ENCODE measurements at regions not wholly inside any gene's neighbourhood (a gene's known extent, or its start where the extent isn't known, plus 50 kb on each side); places are given as distances from the start of the nearest gene placed in this dataset.

GRCh38 chr2:139175510-139175909 is 395.3 kb upstream of the NXPH2 start:
- H3K9me3 ChIP-seq: no peaks in the 10 kb centered on the region
- DNase-seq (no peak), ATAC-seq (no peak)
- H3K4me3 ChIP-seq: no peak overlapping the region
- TF ChIP-seq CTCF (IDR thresholded peaks at IDR 0.05): no peak
- no peaks in the 10 kb centered on the region for H3K27me3 ChIP-seq
- H3K4me1 ChIP-seq: no peaks in the 10 kb centered on the region
- H3K27ac ChIP-seq: no peak overlapping the region
- H3K36me3 ChIP-seq: no peaks in the 10 kb centered on the region
- intact Hi-C loops (cut with DNase I): no loop called here

GRCh38 chr2:139170406-139170805 is 390.2 kb upstream of the NXPH2 start:
- Histone ChIP-seq H3K4me1 (no peaks in the 10 kb centered on the region), H3K36me3 (no peaks in the 10 kb centered on the region), H3K4me3 (no peak overlapping the region), H3K9me3 (no peaks in the 10 kb centered on the region), H3K27me3 (no peaks in the 10 kb centered on the region), H3K27ac (no peak overlapping the region)
- DNase-seq: no peak
- no peak for ATAC-seq
- TF ChIP-seq CTCF (IDR thresholded peaks at IDR 0.05): no peak
- intact Hi-C loops (cut with DNase I): no loop called here

GRCh38 chr2:139165601-139166000 is 385.4 kb upstream of the NXPH2 start:
- no peak overlapping the region for H3K27ac ChIP-seq
- H3K4me1 ChIP-seq: no peaks in the 10 kb centered on the region
- no peak for ATAC-seq
- no peaks in the 10 kb centered on the region for H3K9me3 ChIP-seq
- H3K4me3 ChIP-seq: no peak overlapping the region
- TF ChIP-seq CTCF (IDR thresholded peaks at IDR 0.05): no peak
- DNase-seq: no peak
- no peaks in the 10 kb centered on the region for H3K36me3 ChIP-seq
- no peaks in the 10 kb centered on the region for H3K27me3 ChIP-seq
- intact Hi-C loops (cut with DNase I): no loop called here

GRCh38 chr2:139165041-139165440 is 384.9 kb upstream of the NXPH2 start:
- intact Hi-C loops (cut with DNase I): no loop called here
- Histone ChIP-seq H3K27me3 (no peaks in the 10 kb centered on the region), H3K36me3 (no peaks in the 10 kb centered on the region), H3K4me3 (no peak overlapping the region), H3K27ac (no peak overlapping the region), H3K9me3 (no peaks in the 10 kb centered on the region), H3K4me1 (no peaks in the 10 kb centered on the region)
- ATAC-seq (no peak), DNase-seq (no peak)
- TF ChIP-seq CTCF (IDR thresholded peaks at IDR 0.05): no peak

- Histone ChIP-seq H3K9me3 (no peaks in the 10 kb centered on the region), H3K4me1 (no peaks in the 10 kb centered on the region), H3K4me3 (no peak overlapping the region), H3K27ac (no peak overlapping the region), H3K36me3 (no peaks in the 10 kb centered on the region), H3K27me3 (no peaks in the 10 kb centered on the region)
- intact Hi-C loops (cut with DNase I): no loop called here
- DNase-seq (no peak), ATAC-seq (no peak)
- no peak for TF ChIP-seq CTCF (IDR thresholded peaks at IDR 0.05)
These were observed 382.8 kb upstream of the NXPH2 start for GRCh38 chr2:139162957-139163356.

- Histone ChIP-seq H3K4me1 (no peaks in the 10 kb centered on the region), H3K27ac (no peak overlapping the region), H3K4me3 (no peak overlapping the region), H3K36me3 (no peaks in the 10 kb centered on the region), H3K9me3 (no peaks in the 10 kb centered on the region), H3K27me3 (no peaks in the 10 kb centered on the region)
- DNase-seq (no peak), ATAC-seq (no peak)
- TF ChIP-seq CTCF (IDR thresholded peaks at IDR 0.05): no peak
- intact Hi-C loops (cut with DNase I): no loop called here
These were observed 382.3 kb upstream of the NXPH2 start for GRCh38 chr2:139162456-139162855.

All from upper lobe of right lung (tissue), 1 donor.